8988T (cell line): ENCODE measurements at regions not wholly inside any gene's neighbourhood (a gene's known extent, or its start where the extent isn't known, plus 50 kb on each side); places are given as distances from the start of the nearest gene placed in this dataset.

Source experiments
- DNase-seq: peaks from one replicate; pipeline ENCODE4 v3.0.0; 2011

GRCh38 chr5:81914696-81915095 is 57.1 kb upstream of the ATG10 start:
- DNase-seq: no peak

- DNase-seq: no peak
Observed at GRCh38 chr5:81912933-81913332, 58.9 kb upstream of the ATG10 start.

DNA sequence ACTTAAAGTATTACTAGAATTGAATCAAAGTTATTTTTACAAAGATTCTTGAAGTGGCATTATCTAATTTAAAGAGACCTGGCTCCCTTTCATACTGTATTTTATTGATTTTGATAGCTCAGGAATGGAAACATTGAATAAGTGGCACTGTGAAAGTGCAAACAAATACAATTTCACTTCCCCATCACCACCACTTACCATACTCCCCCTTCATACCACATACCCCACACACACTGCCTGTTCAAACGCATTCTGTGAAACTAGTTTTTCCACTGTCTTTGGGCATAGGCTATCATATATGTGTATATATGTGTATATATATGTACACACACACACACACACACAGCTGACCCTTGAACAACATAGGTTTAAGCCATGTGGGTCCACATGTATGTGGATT is 62.1 kb upstream of the ATG10 start:
- DNase-seq: no peak

- no peak for DNase-seq
Observed at GRCh38 chr5:81908771-81909170, 63.1 kb upstream of the ATG10 start.

DNA sequence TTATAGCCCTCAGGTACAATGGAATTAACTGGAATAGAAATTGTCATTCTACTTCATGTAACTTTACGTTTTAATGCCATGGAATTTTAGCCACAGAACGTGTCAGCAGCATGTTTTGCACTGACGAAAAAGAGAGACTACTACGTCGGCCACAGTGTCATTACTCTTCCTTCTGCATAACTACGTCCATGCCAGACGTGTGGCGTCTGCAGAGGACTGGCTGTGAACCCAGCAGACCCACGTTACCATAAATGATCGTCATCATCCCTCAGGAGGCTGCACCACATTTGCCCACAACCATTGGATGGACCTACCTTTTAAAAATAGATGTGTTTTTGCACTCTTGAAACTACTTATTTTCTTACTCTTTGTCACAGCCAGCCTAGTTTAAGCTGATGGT is 63.8 kb upstream of the ATG10 start:
- DNase-seq: no peak

- DNase-seq: no peak
Observed at GRCh38 chr5:81907012-81907635, 64.7 kb upstream of the ATG10 start.

DNA sequence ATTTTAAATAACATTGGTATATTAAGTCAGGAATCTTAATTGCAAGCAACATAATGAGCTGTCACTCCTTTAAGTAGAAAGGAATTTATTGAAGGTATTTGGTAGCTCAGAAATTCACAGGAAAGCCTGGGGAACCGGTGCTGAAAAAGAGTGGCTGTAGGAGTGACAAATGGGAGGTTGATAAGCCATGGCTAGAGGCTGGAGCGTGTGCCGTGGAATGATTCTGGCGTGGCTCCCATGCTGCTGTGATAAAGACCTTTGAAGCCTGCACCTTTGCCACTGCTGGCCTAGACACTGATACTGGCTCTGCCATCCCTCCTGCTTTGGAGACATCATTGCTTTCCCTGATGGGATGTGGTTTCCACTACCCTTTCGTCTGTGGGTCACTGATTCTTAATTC is 65.7 kb upstream of the ATG10 start:
- no peak for DNase-seq

DNA sequence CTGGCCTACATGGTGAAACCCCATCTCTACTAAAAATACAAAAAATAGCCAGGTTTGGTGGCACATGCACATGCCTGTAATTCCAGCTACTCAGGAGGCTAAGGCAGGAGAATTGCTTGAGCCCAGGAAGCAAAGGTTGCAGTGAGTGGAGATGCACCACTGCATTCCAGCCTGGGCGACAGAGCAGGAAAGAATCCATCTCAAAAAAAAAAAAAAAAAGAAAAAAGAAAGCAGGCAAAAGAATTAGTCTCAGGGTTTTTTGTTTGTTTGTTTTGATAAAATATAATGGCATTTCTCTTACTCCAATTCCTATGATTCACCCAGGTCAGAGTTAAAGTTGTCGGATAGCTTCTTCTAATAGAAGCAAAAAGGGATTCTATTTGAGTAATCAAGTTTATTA is 67.0 kb upstream of the ATG10 start:
- DNase-seq: no peak

- DNase-seq: no peak
Observed at GRCh38 chr5:81904166-81904565, 67.7 kb upstream of the ATG10 start.

- DNase-seq: no peak
Observed at GRCh38 chr5:81901586-81901985, 70.2 kb upstream of the ATG10 start.

- DNase-seq: no peak
Observed at GRCh38 chr5:81899123-81899522, 72.7 kb upstream of the ATG10 start.

- DNase-seq: no peak
Observed at GRCh38 chr5:81898403-81898802, 73.4 kb upstream of the ATG10 start.

DNA sequence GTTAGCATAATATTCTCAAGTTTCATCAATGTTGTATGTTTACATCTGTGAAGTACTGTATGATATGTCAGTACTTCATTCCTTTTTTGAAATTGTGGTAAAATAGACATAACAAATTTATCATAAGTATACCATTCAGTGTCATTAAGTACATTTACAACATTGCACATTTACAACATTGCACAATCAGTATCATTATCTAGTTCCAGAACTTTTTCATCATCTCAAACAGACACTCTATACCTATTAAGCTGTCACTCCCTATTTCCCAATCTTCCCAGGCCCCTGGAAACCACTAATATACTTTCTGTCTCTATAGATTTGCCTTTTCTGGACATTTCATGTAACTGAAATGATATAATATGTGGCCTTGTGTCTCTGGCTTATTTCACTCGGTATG is 75.1 kb upstream of the ATG10 start:
- no peak for DNase-seq

DNA sequence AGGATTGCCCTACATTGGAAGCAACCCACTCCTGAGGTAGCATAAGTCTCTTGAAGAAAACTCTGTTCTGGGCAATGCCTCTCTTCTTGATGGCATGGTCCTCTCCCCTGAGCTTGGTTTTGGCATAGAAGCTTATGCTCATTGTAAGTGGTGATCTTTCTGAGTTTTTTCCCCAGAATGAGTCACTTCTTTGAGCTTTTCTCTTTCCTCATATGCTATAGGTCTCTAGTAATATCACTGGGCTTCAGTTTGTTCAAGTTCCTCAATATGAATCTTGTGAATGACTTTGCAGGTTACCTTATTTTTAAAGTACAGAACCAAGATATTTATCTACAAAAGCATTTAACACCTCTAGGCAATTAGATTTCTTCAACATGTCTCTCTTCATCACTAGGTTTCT is 76.5 kb upstream of the ATG10 start:
- no peak for DNase-seq

DNA sequence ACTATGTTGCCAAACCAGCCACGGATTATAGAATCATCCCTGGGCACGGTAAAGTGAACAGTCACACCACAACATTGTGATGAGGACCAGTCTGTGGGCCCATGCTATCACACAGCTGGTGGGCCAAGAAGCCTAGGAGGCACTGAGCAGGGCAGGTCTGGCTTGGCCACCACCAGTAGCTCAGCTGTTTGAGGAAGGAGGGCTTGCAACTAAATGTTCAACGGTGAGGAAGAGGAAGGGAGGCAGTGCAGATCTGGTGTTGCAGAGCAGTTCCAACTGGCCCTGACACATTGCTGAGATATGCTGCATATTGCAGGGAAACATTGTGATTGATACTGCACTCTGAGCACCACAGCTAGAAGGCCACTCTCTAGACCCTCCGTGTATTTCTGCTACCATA is 77.9 kb upstream of the ATG10 start:
- DNase-seq: no peak

GRCh38 chr5:81884871-81885270 is 87.0 kb upstream of the ATG10 start:
- DNase-seq: no peak

GRCh38 chr5:81883371-81883770 is 88.5 kb upstream of the ATG10 start:
- DNase-seq: no peak

DNA sequence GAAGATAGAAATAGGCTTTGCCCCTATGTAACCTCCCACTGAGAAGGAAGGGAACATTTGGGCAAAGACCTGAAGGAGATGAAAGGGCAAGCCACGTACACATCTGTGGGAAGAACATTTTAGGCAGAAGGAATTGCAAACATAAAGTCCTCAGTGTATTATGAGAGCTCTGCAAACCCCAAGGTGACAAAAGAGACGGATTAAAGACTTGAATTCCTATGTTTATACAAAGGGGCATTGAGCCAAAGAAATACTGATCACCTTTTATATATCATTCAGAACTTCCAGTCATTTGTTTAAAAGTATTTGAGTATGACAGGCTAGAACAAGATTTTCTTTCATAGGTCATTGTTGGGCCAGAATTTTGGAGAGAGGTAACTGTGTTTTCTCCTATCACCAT is 90.2 kb upstream of the ATG10 start:
- DNase-seq: no peak

DNA sequence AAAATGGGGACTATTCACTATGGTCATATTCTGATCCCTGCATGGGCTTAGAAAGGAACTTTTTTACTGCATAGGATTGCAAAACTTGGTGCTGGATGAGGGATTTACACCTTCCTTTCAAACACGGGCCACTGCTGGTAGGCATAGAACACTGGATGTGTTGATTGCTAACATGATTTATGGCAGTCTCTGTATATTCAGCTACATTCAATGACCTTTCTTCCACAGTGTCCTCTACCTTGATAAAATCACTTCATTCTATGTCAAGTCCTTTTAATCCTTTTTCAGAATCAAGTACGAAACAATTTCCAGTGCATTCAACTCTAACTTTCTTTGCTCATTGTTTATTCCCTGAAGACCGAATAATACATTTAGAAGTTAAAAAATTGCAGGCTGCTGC is 91.9 kb upstream of the ATG10 start:
- DNase-seq: no peak

DNA sequence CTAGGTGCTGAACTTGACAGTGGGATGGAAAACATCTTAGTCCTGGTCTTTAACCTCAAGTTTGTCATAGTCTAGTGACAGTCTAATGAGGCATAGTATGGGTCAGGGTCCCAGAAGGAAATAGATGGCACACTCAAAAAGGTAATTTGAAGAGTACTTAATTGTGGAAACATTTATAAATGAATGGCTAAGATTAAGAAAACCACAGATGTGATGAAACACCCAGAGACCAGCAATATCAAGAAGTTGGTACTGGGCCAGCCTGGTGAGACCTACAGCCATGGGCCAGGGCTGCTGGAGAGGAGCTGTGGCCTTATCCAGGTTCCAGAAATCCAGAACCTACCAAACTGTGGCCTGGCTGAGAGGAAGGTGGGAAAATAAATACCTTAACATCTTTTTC is 93.5 kb upstream of the ATG10 start:
- no peak for DNase-seq

DNA sequence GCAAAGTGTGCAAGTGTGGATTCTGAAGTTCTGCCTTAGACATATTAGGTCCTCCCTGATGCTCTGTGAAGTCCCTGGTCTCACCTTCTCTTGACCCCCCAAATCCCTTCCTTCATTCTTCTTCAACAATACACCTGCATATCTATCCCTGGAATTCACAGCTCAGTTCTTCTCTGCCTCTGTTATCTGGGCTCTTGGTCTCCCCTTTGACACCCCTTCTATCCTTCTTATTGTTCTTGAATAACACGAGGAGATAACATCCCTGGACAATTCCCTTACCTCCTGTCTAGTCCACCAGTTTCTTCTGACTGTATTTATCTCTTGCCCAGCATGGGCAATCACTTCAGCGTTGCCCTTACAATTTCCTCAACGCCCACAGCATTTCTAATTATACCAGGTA is 104.8 kb upstream of the ATG10 start:
- no peak for DNase-seq

DNA sequence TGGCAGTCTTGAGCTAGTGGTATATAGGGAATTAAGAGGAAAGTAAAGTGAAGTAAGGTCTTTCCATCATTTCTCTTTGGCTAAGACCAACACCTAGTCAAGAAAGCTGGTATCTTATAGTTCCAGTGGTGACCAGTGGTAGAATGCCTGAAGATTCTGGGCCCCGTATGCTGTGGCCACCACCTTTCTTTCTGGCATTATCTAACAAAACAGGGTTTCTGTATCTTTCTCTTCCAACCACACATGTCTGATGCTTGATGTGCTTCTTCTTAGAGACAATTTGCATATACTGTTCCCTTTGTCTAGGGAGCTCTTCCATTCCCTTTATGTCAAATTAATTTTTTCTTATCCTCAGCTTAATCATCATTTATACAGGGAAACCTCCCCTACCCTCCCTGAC is 109.9 kb upstream of the SSBP2 start:
- DNase-seq: no peak

DNA sequence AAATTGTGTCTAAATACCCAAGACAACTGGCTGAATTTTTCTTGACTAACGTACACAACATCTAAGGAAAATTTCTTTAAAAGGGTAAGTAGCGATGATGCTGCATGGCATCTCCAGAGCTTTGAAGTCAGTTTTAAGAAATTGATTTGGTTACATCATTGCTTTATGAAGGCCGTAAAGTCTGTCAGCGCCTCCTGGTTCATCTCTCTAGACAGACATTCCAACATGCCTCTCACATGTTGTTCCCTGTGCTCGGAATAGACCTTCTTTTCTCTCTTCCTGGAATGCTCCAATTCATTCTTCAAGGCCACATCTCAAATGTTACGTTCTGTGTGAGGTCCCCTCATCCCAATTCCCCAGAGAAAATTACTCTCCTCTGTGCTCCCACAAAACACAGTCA is 108.7 kb upstream of the SSBP2 start:
- DNase-seq: no peak

DNA sequence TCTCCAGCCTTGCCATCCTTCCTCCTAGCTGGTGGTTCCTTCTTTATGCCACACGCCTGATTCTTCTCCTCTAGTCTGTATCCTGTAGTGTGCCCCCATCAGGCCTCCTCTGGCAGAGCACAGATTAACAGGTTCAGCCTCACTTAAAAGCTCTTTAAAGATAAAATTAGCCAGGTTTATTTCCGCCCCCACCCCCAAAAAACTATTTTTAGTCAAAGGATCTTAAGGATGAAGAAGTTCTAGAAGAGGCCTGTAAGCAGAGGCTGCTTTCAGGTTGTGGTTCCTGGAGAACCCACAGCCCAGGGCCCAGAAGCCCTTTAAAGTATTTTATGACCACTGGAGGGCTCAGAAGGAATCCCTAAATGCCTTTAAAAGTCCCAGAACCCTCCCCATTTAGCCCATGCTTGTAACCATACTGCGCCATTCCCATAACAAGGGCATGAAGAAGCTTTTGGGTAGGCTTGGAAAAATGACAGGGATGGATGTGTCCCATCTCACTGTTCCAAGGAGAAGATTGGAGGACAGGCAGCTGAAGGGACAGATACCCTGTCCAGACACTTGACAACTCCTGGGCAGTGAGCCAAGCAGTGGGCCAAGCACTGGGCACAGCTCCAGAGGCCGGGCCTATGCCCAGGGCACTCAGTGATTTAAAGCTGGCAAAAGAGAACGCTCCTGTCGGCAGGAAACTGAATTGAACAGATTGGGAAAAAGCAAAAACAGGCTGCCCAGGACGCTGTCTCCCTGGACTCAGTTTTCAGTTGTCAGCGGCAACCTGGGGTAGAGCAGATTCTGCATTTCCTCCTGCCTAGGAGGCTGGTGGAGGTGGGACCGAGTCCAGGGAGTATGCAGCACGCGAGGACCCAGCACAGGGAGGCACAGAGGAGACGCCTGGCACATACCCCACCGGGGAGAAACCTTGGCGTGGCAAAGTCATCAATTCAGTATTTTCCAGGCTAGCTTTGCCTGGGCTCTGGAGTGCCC is 106.3 kb upstream of the SSBP2 start:
- peak; percentile 24 for DNase-seq

DNA sequence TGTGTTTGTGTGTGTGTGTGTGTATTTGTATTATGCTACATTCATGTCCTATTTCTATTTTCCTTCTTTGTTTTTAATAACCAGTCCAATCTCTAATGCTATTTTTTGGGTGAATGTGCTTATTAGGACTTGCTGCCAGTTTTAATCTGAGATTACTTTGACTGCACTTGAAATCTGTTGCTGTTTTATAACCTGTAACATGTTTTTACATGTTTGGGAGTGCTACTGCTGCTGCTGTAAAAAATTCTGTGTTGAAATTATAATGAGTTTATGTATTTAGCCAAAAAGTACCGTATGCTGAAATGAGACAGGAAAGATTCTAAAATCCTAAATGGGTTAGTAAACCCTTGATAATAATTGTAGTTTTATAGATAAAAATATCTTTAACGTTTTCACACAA is 104.7 kb upstream of the SSBP2 start:
- DNase-seq: no peak
